DOHH2 (cell line): ENCODE measurements at regions not wholly inside any gene's neighbourhood (a gene's known extent, or its start where the extent isn't known, plus 50 kb on each side); places are given as distances from the start of the nearest gene placed in this dataset.

ENCODE experiments used
- H3F3A ChIP-seq: fragments of 200-600 bp; sonication (generic), shearing (Covaris generic); 2 replicates; pipeline ENCODE4 v1.6.0; 2016; ENCODE audit warnings: antibody characterized with exemption, mild to moderate bottlenecking; ENCODE audit not compliant: control insufficient read depth, insufficient read depth
- H3K27ac ChIP-seq: fragments of 200-600 bp; sonication (generic); 2 replicates; pipeline ENCODE4 v1.5.1; 2014; ENCODE audit warnings: low read depth, mild to moderate bottlenecking, low read length, moderate library complexity
- H3K27me3 ChIP-seq: fragments of 200-600 bp; sonication (generic); 2 replicates; pipeline ENCODE4 v1.6.1; 2014; ENCODE audit warnings: mild to moderate bottlenecking, low read length, mixed read lengths; ENCODE audit not compliant: control insufficient read depth
- H3K36me3 ChIP-seq: fragments of 200-600 bp; sonication (generic); 2 replicates; pipeline ENCODE4 v1.6.1; 2014; ENCODE audit warnings: mild to moderate bottlenecking, low read length, moderate library complexity, mixed read lengths; ENCODE audit not compliant: control insufficient read depth
- H3K4me1 ChIP-seq: fragments of 200-600 bp; sonication (generic); 2 replicates; pipeline ENCODE4 v1.6.1; 2014; ENCODE audit warnings: mild to moderate bottlenecking, low read length, mixed read lengths; ENCODE audit not compliant: control insufficient read depth
- H3K4me2 ChIP-seq: fragments of 200-600 bp; sonication (generic); 2 replicates; pipeline ENCODE4 v1.6.0; 2014; ENCODE audit warnings: mild to moderate bottlenecking, low read length, moderate library complexity
- H3K4me3 ChIP-seq: fragments of 200-600 bp; sonication (generic); 2 replicates; pipeline ENCODE4 v1.5.1; 2014; ENCODE audit warnings: mild to moderate bottlenecking, low read length, mixed read lengths
- H3K79me2 ChIP-seq: fragments of 200-600 bp; sonication (generic); 2 replicates; pipeline ENCODE4 v1.6.1; 2014; ENCODE audit warnings: mild to moderate bottlenecking, low read length, mixed read lengths; ENCODE audit not compliant: control insufficient read depth
- H3K9me2 ChIP-seq: fragments of 200-600 bp; sonication (generic); replicated peaks from 2 replicates; pipeline ENCODE4 v1.6.1; 2014; ENCODE audit warnings: mild to moderate bottlenecking, low read length, mixed read lengths; ENCODE audit not compliant: control insufficient read depth
- H3K9me3 ChIP-seq: fragments of 200-600 bp; sonication (generic); 2 replicates; pipeline ENCODE4 v1.6.1; 2014; ENCODE audit warnings: antibody characterized with exemption, low read length, mixed read lengths; ENCODE audit not compliant: control insufficient read depth, insufficient read depth
- H4K20me1 ChIP-seq: fragments of 200-600 bp; sonication (generic); 2 replicates; pipeline ENCODE4 v1.6.0; 2014; ENCODE audit warnings: low read depth, mild to moderate bottlenecking, antibody characterized with exemption, low read length, moderate library complexity; ENCODE audit not compliant: control insufficient read depth, insufficient read depth
- EZH2phosphoT487 ChIP-seq: fragments of 200-600 bp; sonication (generic); IDR thresholded peaks from 2 replicates; pipeline ENCODE4 v1.6.1; 2017; ENCODE audit warnings: borderline replicate concordance, mild to moderate bottlenecking, antibody characterized with exemption, low read length, moderate library complexity, mixed read lengths
- TF ChIP-seq, protein P1 (sequence below): fragments of 200-600 bp; sonication (generic); IDR thresholded peaks from one replicate; pipeline ENCODE4 v1.5.1; 2014; ENCODE audit warnings: antibody characterized with exemption, mild to moderate bottlenecking, low read depth, low read length; ENCODE audit not compliant: poor library complexity, severe bottlenecking

DNA sequence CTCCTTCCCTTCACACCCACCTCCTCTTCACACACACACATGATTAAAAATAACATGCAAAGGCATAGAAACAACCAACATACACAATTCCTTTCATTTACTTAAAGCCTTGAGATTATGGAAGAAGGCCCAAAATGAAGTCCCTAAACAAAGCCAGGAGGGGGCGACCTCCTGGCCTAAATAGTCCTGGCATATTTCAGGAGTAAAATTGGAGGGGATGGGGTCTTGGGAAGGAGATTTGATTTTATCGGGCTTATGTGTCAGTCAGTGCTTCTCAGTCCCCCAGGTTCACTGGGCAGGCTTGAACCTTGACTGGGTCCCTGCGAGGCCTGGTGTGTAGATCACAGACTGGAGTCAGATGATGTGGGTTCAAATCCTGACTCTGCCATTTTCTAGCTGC lies 266.4 kb downstream of the SAMD5 start:
- no peaks in the 10 kb centered on the region for H3K36me3 ChIP-seq
- H3K27ac ChIP-seq, result no peak overlapping the region
- TF ChIP-seq, protein P1, sequence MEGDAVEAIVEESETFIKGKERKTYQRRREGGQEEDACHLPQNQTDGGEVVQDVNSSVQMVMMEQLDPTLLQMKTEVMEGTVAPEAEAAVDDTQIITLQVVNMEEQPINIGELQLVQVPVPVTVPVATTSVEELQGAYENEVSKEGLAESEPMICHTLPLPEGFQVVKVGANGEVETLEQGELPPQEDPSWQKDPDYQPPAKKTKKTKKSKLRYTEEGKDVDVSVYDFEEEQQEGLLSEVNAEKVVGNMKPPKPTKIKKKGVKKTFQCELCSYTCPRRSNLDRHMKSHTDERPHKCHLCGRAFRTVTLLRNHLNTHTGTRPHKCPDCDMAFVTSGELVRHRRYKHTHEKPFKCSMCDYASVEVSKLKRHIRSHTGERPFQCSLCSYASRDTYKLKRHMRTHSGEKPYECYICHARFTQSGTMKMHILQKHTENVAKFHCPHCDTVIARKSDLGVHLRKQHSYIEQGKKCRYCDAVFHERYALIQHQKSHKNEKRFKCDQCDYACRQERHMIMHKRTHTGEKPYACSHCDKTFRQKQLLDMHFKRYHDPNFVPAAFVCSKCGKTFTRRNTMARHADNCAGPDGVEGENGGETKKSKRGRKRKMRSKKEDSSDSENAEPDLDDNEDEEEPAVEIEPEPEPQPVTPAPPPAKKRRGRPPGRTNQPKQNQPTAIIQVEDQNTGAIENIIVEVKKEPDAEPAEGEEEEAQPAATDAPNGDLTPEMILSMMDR, result peak; percentile 17
- no peak for TF ChIP-seq EZH2phosphoT487
- H3K9me3 ChIP-seq, result no peaks in the 10 kb centered on the region
- H3K79me2 ChIP-seq, result no peaks in the 10 kb centered on the region
- H4K20me1 ChIP-seq, result no peaks in the 10 kb centered on the region
- H3F3A ChIP-seq, result no peaks in the 10 kb centered on the region
- no peak overlapping the region for H3K4me3 ChIP-seq
- no peaks in the 10 kb centered on the region for H3K4me1 ChIP-seq
- no peak overlapping the region for H3K4me2 ChIP-seq
- H3K9me2 ChIP-seq, result no peaks in the 10 kb centered on the region
- no peaks in the 10 kb centered on the region for H3K27me3 ChIP-seq

DNA sequence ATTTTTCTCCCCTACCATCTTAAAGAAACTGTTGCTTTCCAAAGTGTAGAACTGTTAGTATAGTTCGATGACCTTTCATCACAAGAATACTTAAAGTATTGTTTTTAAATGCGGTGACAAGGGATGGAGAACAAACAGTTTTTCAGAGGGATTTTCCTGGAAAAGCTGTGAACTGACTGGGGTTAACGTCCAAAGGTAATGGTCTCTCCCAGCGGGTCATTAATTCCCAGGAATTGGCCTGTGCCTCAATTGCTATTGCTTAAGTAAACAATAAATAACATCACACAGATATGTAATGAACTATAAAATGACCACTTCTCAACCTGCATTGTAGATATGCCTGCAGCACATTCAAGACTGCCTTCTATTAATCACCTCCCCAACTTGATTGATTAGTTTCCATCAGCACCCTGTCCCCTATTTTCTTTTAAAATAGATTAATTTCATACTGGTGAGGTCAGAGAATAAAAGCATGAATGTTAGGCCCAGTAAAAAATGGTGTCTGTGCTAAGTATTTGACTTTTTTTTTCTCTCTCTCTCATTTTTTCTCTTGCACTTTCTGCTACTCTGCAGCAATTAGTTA lies 268.2 kb downstream of the SAMD5 start:
- Histone ChIP-seq H3K79me2 (no peaks in the 10 kb centered on the region), H3K9me2 (no peaks in the 10 kb centered on the region)

DNA sequence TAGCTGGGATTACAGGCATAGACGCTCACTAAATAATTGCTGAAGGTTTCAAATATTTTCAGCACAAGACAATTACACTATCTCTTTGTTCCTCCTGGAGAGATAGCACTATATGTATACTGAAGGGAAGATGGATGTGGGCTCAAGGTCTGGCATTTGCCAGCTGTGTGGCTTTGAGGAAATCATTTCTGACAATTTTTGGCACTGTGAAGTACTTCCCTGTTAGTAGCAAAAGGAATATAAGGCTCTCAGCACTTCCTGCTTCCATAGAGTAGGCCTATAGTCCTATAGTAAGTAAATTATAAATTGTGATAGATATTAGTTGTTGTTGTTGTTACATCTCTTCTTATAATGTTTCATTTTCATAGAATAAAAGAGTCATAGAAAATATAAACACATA lies 271.1 kb downstream of the SAMD5 start:
- no peak overlapping the region for H3K4me2 ChIP-seq
- no peaks in the 10 kb centered on the region for H3K9me3 ChIP-seq
- no peaks in the 10 kb centered on the region for H4K20me1 ChIP-seq
- H3K27ac ChIP-seq, result no peak overlapping the region
- TF ChIP-seq EZH2phosphoT487, result no peak
- TF ChIP-seq, protein P1, result no peak
- no peaks in the 10 kb centered on the region for H3K36me3 ChIP-seq
- no peaks in the 10 kb centered on the region for H3F3A ChIP-seq
- no peak overlapping the region for H3K4me3 ChIP-seq
- no peaks in the 10 kb centered on the region for H3K79me2 ChIP-seq
- H3K9me2 ChIP-seq, result no peaks in the 10 kb centered on the region
- no peaks in the 10 kb centered on the region for H3K4me1 ChIP-seq
- H3K27me3 ChIP-seq, result no peaks in the 10 kb centered on the region

More for the DNA sequence above, 268.2 kb downstream of the SAMD5 start:
- Histone ChIP-seq H3F3A (no peaks in the 10 kb centered on the region), H3K27me3 (no peaks in the 10 kb centered on the region), H3K36me3 (no peaks in the 10 kb centered on the region), H3K27ac (no peak overlapping the region), H3K4me2 (no peak overlapping the region), H3K4me3 (no peak overlapping the region), H4K20me1 (no peaks in the 10 kb centered on the region), H3K4me1 (no peaks in the 10 kb centered on the region), H3K9me3 (no peaks in the 10 kb centered on the region)
- TF ChIP-seq, protein P1, result no peak
- no peak for TF ChIP-seq EZH2phosphoT487
